GM19397 (cell line): ENCODE measurements at regions not wholly inside any gene's neighbourhood (a gene's known extent, or its start where the extent isn't known, plus 50 kb on each side); places are given as distances from the start of the nearest gene placed in this dataset.
A peak's percentile ranks its signal among the peaks of the same experiment; 100 is the strongest.

ENCODE experiments used
- ATAC-seq: cut with Tn5 transposase; IDR thresholded peaks from one replicate; pipeline ENCODE4 v1.9.1; 2021; ENCODE audit warnings: mild to moderate bottlenecking, moderate library complexity; ENCODE audit not compliant: unreplicated experiment

DNA sequence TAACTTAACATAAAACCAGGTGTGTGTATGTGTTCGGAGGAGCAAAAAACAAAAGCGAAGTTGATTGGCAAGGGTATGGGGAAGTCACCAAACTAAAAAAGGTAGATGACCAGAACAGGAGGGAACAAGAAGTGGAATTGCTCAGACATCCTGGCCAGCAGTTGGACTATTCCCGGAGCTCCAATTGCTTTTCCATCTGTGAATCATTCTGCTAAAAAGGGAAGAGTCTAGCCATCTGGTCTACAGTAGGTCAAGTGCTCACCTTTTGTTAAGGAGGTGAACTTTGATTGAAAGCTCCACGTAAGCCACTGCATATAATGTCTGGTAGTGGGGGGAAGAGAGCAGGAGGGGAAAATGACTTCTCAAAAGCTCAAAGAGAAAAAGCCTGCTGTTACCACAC is 50.0 kb upstream of the BET1 start:
- no peak for ATAC-seq

DNA sequence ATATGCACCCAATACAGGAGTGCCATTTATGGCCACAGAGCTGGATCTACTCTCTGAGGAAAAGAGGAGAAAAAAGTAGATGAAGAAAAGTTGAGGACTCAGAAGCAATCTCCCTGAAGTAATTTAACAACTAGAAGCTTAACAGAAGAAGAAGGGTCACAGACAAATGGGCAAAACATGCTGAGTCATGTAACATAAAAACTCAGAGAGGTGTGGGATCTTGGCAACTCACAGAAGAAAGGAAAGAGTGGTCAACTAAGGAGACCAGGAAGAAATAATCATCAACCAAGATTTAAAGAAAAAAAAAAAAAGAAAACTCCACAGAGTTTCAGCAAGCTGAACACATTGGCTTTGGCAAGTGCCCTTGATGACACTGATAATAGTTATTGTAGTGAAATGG is 51.8 kb upstream of the BET1 start:
- no peak for ATAC-seq

- no peak for ATAC-seq
These were observed 52.6 kb upstream of the BET1 start for GRCh38 chr7:94056796-94057207.

- ATAC-seq = no peak
These were observed 53.8 kb upstream of the BET1 start for GRCh38 chr7:94057955-94058354.

DNA sequence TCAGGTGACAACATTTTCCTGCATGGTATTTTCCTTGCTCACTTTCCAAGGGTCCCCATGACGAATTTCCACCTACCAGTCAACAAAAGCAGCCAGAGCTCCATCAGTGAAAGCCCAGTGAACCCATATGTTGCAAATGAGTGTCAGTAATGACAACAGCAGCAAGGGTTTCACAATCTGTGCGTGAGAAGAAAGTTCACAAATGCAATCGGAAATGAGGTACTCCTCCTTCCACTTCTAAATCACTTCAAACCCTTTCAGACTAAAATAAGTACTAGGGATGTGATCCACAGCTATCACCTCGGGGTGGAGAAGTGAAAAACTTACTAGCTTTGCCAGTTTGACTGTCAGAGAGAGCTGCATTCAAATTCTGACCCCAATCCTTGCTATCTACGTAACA is 55.6 kb upstream of the BET1 start:
- ATAC-seq = no peak

DNA sequence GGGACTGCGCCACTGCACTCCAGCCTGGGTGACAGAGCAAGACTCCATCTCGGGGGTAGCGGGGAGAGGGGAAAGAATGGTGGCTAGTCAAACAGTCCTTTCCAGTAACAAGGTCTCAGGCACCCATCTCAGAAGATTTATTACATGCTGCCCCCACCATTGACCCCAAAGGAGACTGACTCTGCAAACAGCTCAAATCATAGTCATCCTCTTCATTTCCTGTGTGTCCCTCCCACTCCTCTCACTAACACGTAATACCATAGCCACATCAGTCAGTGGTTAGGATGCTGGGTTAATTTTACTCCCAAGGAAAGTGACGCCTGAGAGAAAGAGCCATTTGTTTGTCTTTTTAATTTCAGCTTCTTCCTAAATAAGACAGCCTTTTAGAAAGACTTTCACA is 56.6 kb upstream of the BET1 start:
- ATAC-seq = no peak

- no peak for ATAC-seq
These were observed 57.2 kb upstream of the BET1 start for GRCh38 chr7:94061326-94061725.

DNA sequence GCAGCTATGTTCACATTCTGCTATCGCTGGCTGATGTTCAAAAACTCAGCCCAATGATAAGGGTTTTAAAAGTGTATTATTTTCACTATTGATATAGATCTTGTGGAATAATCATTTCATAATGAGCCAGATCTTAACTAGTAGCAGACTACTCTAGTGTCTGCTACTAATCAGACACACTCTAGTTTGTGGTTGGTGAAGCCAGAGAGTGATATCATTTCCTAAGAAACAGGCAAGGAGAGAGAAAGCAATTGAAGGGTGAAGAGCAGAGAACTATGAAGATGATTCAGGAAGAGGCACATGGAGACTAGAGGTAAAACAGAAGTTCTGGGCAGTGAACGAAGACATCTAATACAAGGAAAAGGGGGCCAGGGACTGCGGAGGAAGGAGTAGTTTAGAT is 58.2 kb upstream of the BET1 start:
- ATAC-seq = no peak

- no peak for ATAC-seq
These were observed 60.5 kb upstream of the BET1 start for GRCh38 chr7:94064541-94065191.

DNA sequence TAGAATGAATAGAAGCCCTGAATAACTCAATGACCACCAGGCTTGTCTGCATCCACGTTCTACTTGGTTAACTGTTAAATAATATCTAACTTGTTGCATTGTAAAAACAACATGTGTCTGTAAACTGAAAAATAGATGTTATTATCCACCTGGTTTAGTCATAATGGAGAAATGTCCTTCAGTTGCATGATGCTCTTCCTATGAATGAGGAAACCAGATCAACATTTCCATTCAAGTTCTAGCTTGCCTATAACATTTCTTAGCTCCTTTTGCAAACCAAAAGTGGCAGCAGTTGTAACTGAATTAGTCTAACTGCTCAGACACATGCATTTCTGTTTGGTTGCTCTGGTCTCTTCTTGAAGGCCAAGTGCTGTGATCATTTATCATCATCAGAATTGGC is 62.9 kb upstream of the BET1 start:
- ATAC-seq = no peak

DNA sequence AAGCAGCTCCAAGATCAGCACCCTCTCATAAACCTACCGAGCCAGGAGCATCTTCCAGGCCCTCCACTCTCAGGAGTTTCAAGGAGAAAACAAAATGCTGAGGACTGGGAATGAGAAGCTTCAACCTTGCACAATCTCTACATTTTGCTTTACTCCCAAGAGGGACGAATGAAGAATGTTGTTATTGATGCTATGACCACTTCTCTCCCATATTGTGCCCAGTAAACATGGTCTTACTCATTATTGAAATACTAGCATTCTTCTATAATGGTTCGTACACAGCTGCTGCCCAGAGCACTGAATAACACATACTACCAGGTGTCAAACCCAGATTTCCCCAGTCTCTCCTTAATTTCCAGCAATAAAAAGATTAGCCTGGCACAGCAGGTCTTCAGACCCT is 63.4 kb upstream of the BET1 start:
- ATAC-seq = no peak

DNA sequence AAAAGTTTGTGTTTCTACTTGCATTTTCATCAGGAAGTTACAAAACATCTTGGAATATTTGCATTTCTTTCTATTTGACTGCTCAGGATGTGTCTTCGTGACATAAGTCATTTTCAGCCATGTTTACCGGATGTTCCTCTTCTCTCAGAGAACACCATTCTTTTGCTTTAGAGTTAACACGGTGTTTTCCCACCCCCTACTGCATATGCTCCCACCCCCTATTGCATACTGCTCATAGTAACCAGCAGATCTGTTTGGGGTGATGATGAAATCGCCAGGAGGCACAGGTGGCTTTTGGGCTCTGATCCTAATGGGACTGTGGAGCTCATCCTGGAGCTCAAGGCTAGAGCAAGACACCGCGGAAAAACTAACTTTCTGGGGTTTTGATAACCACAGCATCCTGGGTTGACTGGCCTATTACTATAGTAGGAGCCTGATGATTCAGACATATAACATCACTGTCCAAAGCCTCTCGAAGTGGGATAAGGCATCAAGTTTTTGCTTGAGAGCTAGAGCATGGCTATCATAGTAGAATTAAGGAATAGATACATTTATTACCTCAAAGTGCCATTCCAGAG is 65.1 kb upstream of the BET1 start:
- ATAC-seq = peak; percentile 79

- ATAC-seq = no peak
These were observed 76.4 kb upstream of the BET1 start for GRCh38 chr7:94080551-94080950.

- ATAC-seq = no peak
These were observed 78.0 kb upstream of the BET1 start for GRCh38 chr7:94082126-94082525.

- peak; percentile 96 for ATAC-seq
These were observed 83.7 kb upstream of the BET1 start for GRCh38 chr7:94087664-94088352.

DNA sequence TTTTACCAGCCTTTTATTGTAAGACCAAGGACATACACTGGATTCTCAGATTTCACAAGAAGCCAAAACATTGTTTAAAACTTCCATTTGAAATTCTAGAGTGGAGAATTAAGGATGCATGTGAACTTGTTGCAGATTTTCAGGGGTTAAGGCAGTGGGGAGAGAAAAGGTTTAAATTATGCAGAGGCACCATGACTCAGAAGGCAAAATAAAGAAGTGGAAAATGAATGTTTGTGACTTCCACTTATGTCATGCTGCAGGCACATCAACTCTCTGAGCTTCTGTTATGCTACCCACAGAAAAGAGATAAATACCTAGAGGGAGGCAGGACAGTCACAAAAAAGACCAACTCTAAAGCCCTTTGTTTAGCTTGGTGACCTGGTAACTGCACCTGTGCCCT is 84.4 kb upstream of the BET1 start:
- no peak for ATAC-seq

DNA sequence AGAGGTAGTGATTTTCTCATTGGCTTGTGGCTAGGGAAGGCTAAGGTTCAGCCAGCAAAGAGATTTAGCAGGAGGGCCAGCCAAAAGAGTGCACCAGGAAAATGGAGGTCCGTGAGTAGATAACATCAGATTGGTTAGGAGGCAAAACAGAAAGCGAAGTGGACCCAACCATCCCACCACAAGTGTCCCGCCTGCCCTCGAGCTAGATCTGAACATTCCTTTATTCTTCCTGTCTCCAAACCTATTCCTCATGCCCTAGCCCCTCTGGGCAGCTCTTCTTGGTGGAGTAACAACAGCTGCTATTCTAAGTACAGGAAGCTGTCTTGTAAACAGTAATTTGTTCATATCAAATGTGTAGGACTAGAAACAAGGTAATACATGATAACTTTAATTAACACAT is 85.7 kb upstream of the BET1 start:
- ATAC-seq = no peak

DNA sequence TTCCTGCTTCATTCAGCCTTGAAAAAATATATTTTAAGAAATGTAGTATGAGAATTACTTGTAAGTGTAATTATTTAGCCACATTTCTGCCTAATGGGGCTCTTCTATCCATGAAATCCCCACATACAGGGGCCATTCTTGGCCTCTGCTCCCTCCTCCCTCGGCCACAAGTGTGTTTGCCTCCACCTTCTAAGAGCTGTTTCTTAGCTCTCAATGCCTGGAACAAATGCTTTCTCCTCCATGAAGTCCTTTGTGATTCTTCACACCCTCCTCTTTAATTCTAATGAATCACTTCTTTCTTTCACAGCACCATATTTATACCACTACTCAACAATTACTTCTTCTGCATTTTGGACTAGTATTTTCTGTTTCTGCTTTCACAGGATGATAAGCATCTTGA is 88.8 kb upstream of the BET1 start:
- ATAC-seq = no peak

- ATAC-seq = no peak
These were observed 90.1 kb upstream of the BET1 start for GRCh38 chr7:94094298-94094697.

- no peak for ATAC-seq
These were observed 91.3 kb upstream of the BET1 start for GRCh38 chr7:94095316-94096009.

GRCh38 chr7:94099679-94100078 is 95.5 kb upstream of the BET1 start:
- no peak for ATAC-seq
